GM12878 (cell line): ENCODE measurements at regions not wholly inside any gene's neighbourhood (a gene's known extent, or its start where the extent isn't known, plus 50 kb on each side); places are given as distances from the start of the nearest gene placed in this dataset.
"Not testable (repeated sequence)": the region's sequence is repeated elsewhere in the genome, so short reads cannot be mapped to it uniquely, and the experiment has no call there.

Source experiments
- ATAC-seq: fragments of 200-7000 bp; cut with Tn5 transposase; 3 replicates; pipeline ENCODE4 v1.9.1; 2020; ENCODE audit warnings: mild to moderate bottlenecking, moderate library complexity
- BruUV-seq: library from RNA; stranded (reverse); fragments of 400-500 nt; replicated peaks from 2 replicates; lab custom pipeline; 2021; lab: Mats Ljungman, UMichigan
- CTCF ChIA-PET: fragments of 300-600 bp; sonication (Branson Sonifier 250); formaldehyde crosslinking; extraction: SDS; loops from one replicate; lab custom pipeline; 2021; ENCODE audit warnings: inconsistent platforms; lab: Yijun Ruan, JAX
- POLR2A ChIA-PET: fragments of 350-600 bp; formaldehyde crosslinking; extraction: SDS; loops from one replicate; lab custom pipeline; 2021; ENCODE audit warnings: inconsistent platforms; lab: Charles Lee
- RAD21 ChIA-PET: fragments of 300-600 bp; sonication (Branson Sonifier 250); formaldehyde crosslinking; loops from one replicate; lab custom pipeline; 2023; ENCODE audit warnings: antibody characterized with exemption; ENCODE audit not compliant: unreplicated experiment; lab: Charles Lee
- SMC1A ChIA-PET: fragments of 300-600 bp; sonication (Branson Sonifier 250); formaldehyde crosslinking; loops from one replicate; lab custom pipeline; 2023; ENCODE audit not compliant: unreplicated experiment, uncharacterized antibody; lab: Charles Lee
- DNase-seq: peaks from one replicate; pipeline ENCODE4 v3.0.0-alpha.2; 2011; ENCODE audit warnings: low read depth, low spot score
- FAIRE-seq: peaks from 3 replicates; lab custom pipeline; 2011; peaks lifted over from hg19 to GRCh38; lab: Jason Lieb, UNC
- H2AFZ ChIP-seq: 2 replicates; pipeline ENCODE4 v1.6.0; 2011; ENCODE audit warnings: low read depth, low read length, control low read depth; ENCODE audit not compliant: control insufficient read depth
- H3K27ac ChIP-seq: 2 replicates; pipeline ENCODE4 v1.5.1; 2011; ENCODE audit warnings: control low read depth; ENCODE audit not compliant: control insufficient read depth, insufficient read depth
- H3K27me3 ChIP-seq, 2 experiments: replicated peaks in 1 of 2; 2 replicates each; pipeline versions ENCODE4 v1.6.0 to v1.6.1; 2011; ENCODE audit warnings: low read length in 1 of 2; ENCODE audit not compliant: control insufficient read depth in 2 of 2, insufficient read depth in 2 of 2
- H3K36me3 ChIP-seq, 2 experiments: 2 replicates each; pipeline ENCODE4 v1.5.1; 2011; ENCODE audit warnings: low read length in 1 of 2; ENCODE audit not compliant: control insufficient read depth in 2 of 2, insufficient read depth in 2 of 2
- H3K4me1 ChIP-seq: 2 replicates; pipeline ENCODE4 v1.6.1; 2011; ENCODE audit warnings: mild to moderate bottlenecking, low read length, moderate library complexity, mixed read lengths; ENCODE audit not compliant: control insufficient read depth, insufficient read depth
- H3K4me2 ChIP-seq: 2 replicates; pipeline ENCODE4 v1.6.0; 2011; ENCODE audit warnings: control low read depth; ENCODE audit not compliant: control insufficient read depth, insufficient read depth
- H3K4me3 ChIP-seq: fragments of 200-600 bp; sonication (generic); 2 replicates; pipeline ENCODE4 v1.5.1; 2016
- H3K79me2 ChIP-seq: 2 replicates; pipeline ENCODE4 v1.6.0; 2011; ENCODE audit warnings: low read length; ENCODE audit not compliant: control insufficient read depth, insufficient read depth
- H3K9ac ChIP-seq: 2 replicates; pipeline ENCODE4 v1.8.0; 2011; ENCODE audit warnings: low read length, control low read depth, mixed read lengths; ENCODE audit not compliant: control insufficient read depth, insufficient read depth
- H3K9me3 ChIP-seq: replicated peaks from 3 replicates; pipeline ENCODE4 v1.5.1; 2011; ENCODE audit warnings: mild to moderate bottlenecking, low read length; ENCODE audit not compliant: control insufficient read depth, insufficient read depth
- H4K20me1 ChIP-seq: 2 replicates; pipeline ENCODE4 v1.6.0; 2011; ENCODE audit not compliant: control insufficient read depth, insufficient read depth
- BMI1 ChIP-seq: fragments of 450-650 bp; IDR thresholded peaks from 2 replicates; pipeline ENCODE4 v1.6.1; 2016; ENCODE audit warnings: mild to moderate bottlenecking, moderate library complexity, borderline replicate concordance
- CBX3 ChIP-seq: fragments of 200-600 bp; sonication (generic); IDR thresholded peaks from 2 replicates; pipeline ENCODE4 v1.6.1; 2016; ENCODE audit warnings: low read depth, borderline replicate concordance
- CHD2 ChIP-seq: IDR thresholded peaks from 2 replicates; pipeline ENCODE4 v1.6.1; 2011; ENCODE audit warnings: low read depth, low read length, improper control_type of control experiment, borderline replicate concordance
- NFYA ChIP-seq: IDR thresholded peaks from 2 replicates; pipeline ENCODE4 v1.6.1; 2011; ENCODE audit warnings: low read depth, mild to moderate bottlenecking, low read length, improper control_type of control experiment, borderline replicate concordance
- SRF ChIP-seq, 2 experiments: IDR thresholded peaks; 2 replicates each; pipeline ENCODE4 v1.6.1; 2011; ENCODE audit warnings: low read depth in 2 of 2, low read length in 2 of 2, mild to moderate bottlenecking in 1 of 2, moderate library complexity in 1 of 2
- STAT3 ChIP-seq: IDR thresholded peaks from 2 replicates; pipeline ENCODE4 v1.6.1; 2011; ENCODE audit warnings: low read depth, low read length, improper control_type of control experiment
- YBX1 ChIP-seq: fragments of 450-650 bp; IDR thresholded peaks from 2 replicates; pipeline ENCODE4 v1.6.1; 2016; ENCODE audit warnings: antibody characterized with exemption
- WGBS: methylation state at CpG from one replicate; pipeline ENCODE4 v1.1.6; 2016; ENCODE audit warnings: low lambda C conversion rate; ENCODE audit not compliant: insufficient replicate concordance, insufficient coverage; ENCODE audit errors: missing lambda C conversion rate; 5-methylcytosine and 5-hydroxymethylcytosine counted together
- in situ Hi-C: fragments of 300-500 bp; cut with MboI; formaldehyde crosslinking; loops from 9 replicates; pipeline ENCODE4 v1.14.3; 2018; ENCODE audit warnings: mixed read lengths
- intact Hi-C: fragments of 100-400 bp; cut with micrococcal nuclease; formaldehyde crosslinking; loops from one replicate; pipeline ENCODE4 v1.14.2; 2022; ENCODE audit not compliant: unreplicated experiment
- TF ChIP-seq, protein P1 (sequence below): fragments of 450-650 bp; formaldehyde crosslinking; IDR thresholded peaks from 2 replicates; pipeline ENCODE4 v1.4.0; 2020; ENCODE audit warnings: mild to moderate bottlenecking, moderate library complexity
- TF ChIP-seq, protein P2 (sequence below): IDR thresholded peaks from 2 replicates; pipeline ENCODE4 v1.6.1; 2012; ENCODE audit warnings: low read depth, low read length, improper control_type of control experiment

DNA sequence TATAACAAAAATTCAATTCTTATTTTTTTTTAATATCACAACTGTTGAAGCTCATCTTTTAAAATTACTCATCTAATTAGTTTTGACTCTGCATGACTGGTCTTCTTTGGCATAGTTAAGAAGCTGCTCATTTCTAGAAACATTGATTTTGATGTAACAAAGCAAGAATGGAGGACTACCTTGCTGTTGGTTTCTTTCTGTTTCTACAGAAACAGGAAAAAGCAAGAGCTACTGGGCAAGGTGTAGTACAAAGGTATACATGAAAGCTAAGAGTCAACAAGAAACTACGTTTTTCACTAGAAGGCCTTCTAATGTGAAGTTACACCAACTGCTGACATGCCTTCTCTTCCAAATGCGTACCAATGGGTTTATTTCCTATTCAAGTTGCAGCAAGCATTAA lies 90.6 kb upstream of the SYT4 start:
- Histone ChIP-seq H4K20me1 (no peaks in the 10 kb centered on the region), H2AFZ (no peak overlapping the region), H3K4me3 (no peak overlapping the region), H3K79me2 (no peaks in the 10 kb centered on the region), H3K4me2 (no peak overlapping the region), H3K36me3 (no peaks in the 10 kb centered on the region), H3K9me3 (no peaks in the 10 kb centered on the region), H3K9ac (no peak overlapping the region), H3K27me3 (no peaks in the 10 kb centered on the region), H3K27ac (no peak overlapping the region), H3K4me1 (no peaks in the 10 kb centered on the region)
- 17% methylated on average over 2 of the region's 2 CpGs for WGBS
- RAD21 ChIA-PET = no interaction called here
- CTCF ChIA-PET = interaction anchor here (1.4 kb wide), 1 partner anchor 10 kb away, joined by 3 read pairs; no protein-coding TSS in a partner anchor
- POLR2A ChIA-PET = no interaction called here
- intact Hi-C loops = no loop called here
- SMC1A ChIA-PET = interaction anchor here (1.0 to 1.5 kb wide), 2 partner anchors 21 to 96 kb away, joined by 3 to 4 read pairs; no protein-coding TSS in a partner anchor
- no peak for ATAC-seq
- TF ChIP-seq CHD2 (no peak), SRF (IDR thresholded peaks at IDR 0.05; ENCODE audit: low read depth in 2 of 2, low read length in 2 of 2) (no peak), CBX3 (no peak), BMI1 (no peak), NFYA (no peak), YBX1 (no peak), STAT3 (no peak)
- TF ChIP-seq, protein P1, sequence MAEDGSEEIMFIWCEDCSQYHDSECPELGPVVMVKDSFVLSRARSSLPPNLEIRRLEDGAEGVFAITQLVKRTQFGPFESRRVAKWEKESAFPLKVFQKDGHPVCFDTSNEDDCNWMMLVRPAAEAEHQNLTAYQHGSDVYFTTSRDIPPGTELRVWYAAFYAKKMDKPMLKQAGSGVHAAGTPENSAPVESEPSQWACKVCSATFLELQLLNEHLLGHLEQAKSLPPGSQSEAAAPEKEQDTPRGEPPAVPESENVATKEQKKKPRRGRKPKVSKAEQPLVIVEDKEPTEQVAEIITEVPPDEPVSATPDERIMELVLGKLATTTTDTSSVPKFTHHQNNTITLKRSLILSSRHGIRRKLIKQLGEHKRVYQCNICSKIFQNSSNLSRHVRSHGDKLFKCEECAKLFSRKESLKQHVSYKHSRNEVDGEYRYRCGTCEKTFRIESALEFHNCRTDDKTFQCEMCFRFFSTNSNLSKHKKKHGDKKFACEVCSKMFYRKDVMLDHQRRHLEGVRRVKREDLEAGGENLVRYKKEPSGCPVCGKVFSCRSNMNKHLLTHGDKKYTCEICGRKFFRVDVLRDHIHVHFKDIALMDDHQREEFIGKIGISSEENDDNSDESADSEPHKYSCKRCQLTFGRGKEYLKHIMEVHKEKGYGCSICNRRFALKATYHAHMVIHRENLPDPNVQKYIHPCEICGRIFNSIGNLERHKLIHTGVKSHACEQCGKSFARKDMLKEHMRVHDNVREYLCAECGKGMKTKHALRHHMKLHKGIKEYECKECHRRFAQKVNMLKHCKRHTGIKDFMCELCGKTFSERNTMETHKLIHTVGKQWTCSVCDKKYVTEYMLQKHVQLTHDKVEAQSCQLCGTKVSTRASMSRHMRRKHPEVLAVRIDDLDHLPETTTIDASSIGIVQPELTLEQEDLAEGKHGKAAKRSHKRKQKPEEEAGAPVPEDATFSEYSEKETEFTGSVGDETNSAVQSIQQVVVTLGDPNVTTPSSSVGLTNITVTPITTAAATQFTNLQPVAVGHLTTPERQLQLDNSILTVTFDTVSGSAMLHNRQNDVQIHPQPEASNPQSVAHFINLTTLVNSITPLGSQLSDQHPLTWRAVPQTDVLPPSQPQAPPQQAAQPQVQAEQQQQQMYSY (CRISPR knock-in tag) = no peak
- TF ChIP-seq, protein P2, sequence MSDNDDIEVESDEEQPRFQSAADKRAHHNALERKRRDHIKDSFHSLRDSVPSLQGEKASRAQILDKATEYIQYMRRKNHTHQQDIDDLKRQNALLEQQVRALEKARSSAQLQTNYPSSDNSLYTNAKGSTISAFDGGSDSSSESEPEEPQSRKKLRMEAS = no peak
- no peak for DNase-seq
- FAIRE-seq = no peak
- in situ Hi-C loops = no loop called here
- BruUV-seq = no TSS peak

DNA sequence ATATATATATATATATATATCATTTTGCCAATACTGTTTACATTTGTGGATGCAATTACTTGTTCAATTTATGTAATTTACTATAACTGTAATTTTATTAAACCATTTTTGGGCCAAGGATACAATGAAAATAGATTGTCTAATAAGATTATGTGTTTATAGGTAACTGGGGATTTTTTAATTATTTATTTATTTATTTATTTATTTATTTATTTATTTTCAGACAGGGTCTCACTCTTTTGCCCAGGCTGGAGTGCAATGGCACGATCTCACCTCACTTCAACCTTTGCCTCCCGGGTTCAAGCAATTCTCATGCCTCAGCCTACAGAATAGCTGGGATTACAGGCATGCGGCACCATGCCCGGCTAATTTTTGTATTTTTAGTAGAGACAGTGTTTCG lies 92.0 kb upstream of the SYT4 start:
- H3K4me3 ChIP-seq, H3K4me1 ChIP-seq, H2AFZ ChIP-seq, H3K4me2 ChIP-seq, BruUV-seq, H3K36me3 ChIP-seq, POLR2A ChIA-PET, DNase-seq, H3K9me3 ChIP-seq, in situ Hi-C loops, CTCF ChIA-PET, H3K9ac ChIP-seq, H3K79me2 ChIP-seq, FAIRE-seq, H3K27me3 ChIP-seq, ATAC-seq, H3K27ac ChIP-seq, intact Hi-C loops, RAD21 ChIA-PET, H4K20me1 ChIP-seq: not testable (repeated sequence)
- WGBS = 30% methylated on average over 5 of the region's 5 CpGs
- SMC1A ChIA-PET = interaction anchor here (1.5 kb wide), 1 partner anchor 97 kb away, joined by 3 read pairs; no protein-coding TSS in a partner anchor
